Aorta (tissue), 5 donors: ENCODE measurements at regions not wholly inside any gene's neighbourhood (a gene's known extent, or its start where the extent isn't known, plus 50 kb on each side); places are given as distances from the start of the nearest gene placed in this dataset.
"Not testable (repeated sequence)": the region's sequence is repeated elsewhere in the genome, so short reads cannot be mapped to it uniquely, and the experiment has no call there.

Experiments used
- ATAC-seq: fragments of 200-7000 bp; cut with Tn5 transposase; one replicate; pipeline ENCODE4 v1.9.1; 2022; ENCODE audit warnings: moderate library complexity; ENCODE audit not compliant: low FRiP score
- DNase-seq, 2 donors: peaks; one replicate each; pipeline ENCODE4 v3.0.0-alpha.2; 2020
- H3K27ac ChIP-seq, 2 donors: one replicate each; pipeline ENCODE4 v1.5.1; 2013; ENCODE audit warnings: low read length in 2 of 2, mild to moderate bottlenecking in 2 of 2, moderate library complexity in 2 of 2, control low read depth in 1 of 2, inconsistent platforms in 1 of 2, low read depth in 1 of 2
- H3K27me3 ChIP-seq, 2 donors: one replicate each; pipeline ENCODE4 v1.6.1; 2013; ENCODE audit warnings: control low read depth in 1 of 2, low read length in 1 of 2, mild to moderate bottlenecking in 1 of 2, moderate library complexity in 1 of 2; ENCODE audit not compliant: insufficient read depth in 2 of 2, control insufficient read depth in 1 of 2
- H3K36me3 ChIP-seq, 2 donors: one replicate each; pipeline ENCODE4 v1.6.1; 2013; ENCODE audit warnings: control low read depth in 1 of 2, low read length in 1 of 2, mild to moderate bottlenecking in 1 of 2; ENCODE audit not compliant: insufficient read depth in 2 of 2, control insufficient read depth in 1 of 2
- H3K4me1 ChIP-seq, 2 donors: one replicate each; pipeline ENCODE4 v1.6.1; 2013; ENCODE audit warnings: low read length in 2 of 2, control low read depth in 1 of 2, mild to moderate bottlenecking in 1 of 2, moderate library complexity in 1 of 2; ENCODE audit not compliant: insufficient read depth in 2 of 2, control insufficient read depth in 1 of 2
- H3K4me3 ChIP-seq, 2 donors: one replicate each; pipeline ENCODE4 v1.5.1; 2013; ENCODE audit warnings: low read length in 2 of 2, control low read depth in 1 of 2, mild to moderate bottlenecking in 1 of 2
- H3K9me3 ChIP-seq: one replicate; pipeline ENCODE4 v1.6.1; 2013; ENCODE audit warnings: mild to moderate bottlenecking, low read length; ENCODE audit not compliant: control insufficient read depth
- WGBS, 2 donors: extraction: QIAGEN DNeasy Blood & Tissue Kit; methylation state at CpG; one replicate each; pipeline ENCODE4 v1.1.7; 2013; 5-methylcytosine and 5-hydroxymethylcytosine counted together
- intact Hi-C, 2 donors: fragments of 100-400 bp; cut with DNase I; formaldehyde crosslinking; loops; one replicate each; pipeline versions ENCODE4 v1.14.2 to v1.15.0; 2022
- donor health status: healthy with polysubstance abuse.
- donor health status: Bipolar disorder and iron deficiency.
- donor health status: DM: no; HTN: no; CAD: no.
- donor health status: DM: no; HTN: no; CAD: no.
- donor health status: DM: yes; HTN: yes; CAD: no.

DNA sequence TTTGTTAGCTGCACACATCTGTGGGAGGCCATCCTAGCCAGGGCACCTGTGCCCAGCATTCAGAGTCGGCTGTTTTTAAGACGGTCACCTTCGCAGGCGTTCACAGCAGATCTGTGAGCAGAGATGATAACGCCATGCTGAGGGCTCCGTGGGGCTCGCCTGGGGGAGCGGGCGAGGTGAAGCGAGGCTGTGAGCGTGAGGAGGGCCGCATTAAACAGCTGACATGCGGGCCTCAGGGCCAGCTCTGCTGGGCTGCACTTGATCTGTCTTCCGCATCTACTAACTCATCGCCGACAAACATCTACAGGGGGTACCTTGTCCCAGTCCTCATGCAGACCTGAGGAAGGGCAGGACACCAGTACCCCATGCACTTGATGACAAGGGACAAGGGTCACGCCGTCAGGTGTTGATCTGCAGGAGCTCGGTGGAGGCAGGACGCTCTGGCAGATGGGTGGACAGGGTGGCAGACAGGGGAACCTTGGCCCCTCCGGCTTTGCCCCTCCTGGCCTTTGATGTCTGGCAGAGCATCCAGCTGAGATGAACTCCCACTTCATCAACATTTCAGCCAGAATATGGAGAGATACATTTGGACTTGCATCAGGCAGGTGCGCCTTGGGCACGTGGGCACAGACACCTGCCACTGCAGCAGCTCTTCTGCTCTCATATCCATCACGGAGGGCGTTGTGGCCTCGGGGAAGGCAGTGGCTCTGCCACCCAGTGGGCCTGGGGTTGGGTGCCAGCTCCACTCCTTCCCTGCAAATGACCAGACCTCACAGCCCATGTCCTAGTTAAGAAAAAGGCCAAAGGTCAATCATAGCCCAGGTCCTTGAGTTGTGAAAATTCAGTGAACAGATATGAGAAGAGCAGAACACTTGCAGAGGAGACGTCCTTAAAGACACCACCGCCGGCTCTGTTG lies 822.9 kb downstream of the BRD1 start:
- intact Hi-C loops: no loop called here
- ATAC-seq (no peak), DNase-seq (peak in 1 of 2 donors; percentile 65)
- WGBS, 2 donors: 93 to 95% methylated on average over 29 of the region's 29 CpGs
- H3K4me3 ChIP-seq: no peak overlapping the region
- H3K27me3 ChIP-seq: no peaks in the 10 kb centered on the region
- H3K4me1 ChIP-seq: no peaks in the 10 kb centered on the region
- no peak overlapping the region for H3K27ac ChIP-seq
- peaks cover 3% of the 10 kb centered on the region for H3K9me3 ChIP-seq
- H3K36me3 ChIP-seq: no peaks in the 10 kb centered on the region

- not testable (repeated sequence) for H3K4me3 ChIP-seq
- DNase-seq: peak in 1 of 2 donors; percentile 39
- WGBS, 2 donors: 96 to 97% methylated on average over 13 to 14 of the region's 14 CpGs
Observed at GRCh38 chr22:48997605-48998004, 830.1 kb downstream of the BRD1 start.

GRCh38 chr22:48993655-48994054 lies 834.0 kb downstream of the BRD1 start:
- DNase-seq: peak in 1 of 2 donors; percentile 25
- intact Hi-C loops: no loop called here
- 71 to 80% methylated on average over 5 of the region's 5 CpGs for WGBS, 2 donors
- Histone ChIP-seq H3K4me1 (no peaks in the 10 kb centered on the region), H3K4me3 (no peak overlapping the region), H3K36me3 (no peaks in the 10 kb centered on the region), H3K9me3 (peaks cover 3% of the 10 kb centered on the region), H3K27ac (no peak overlapping the region), H3K27me3 (no peaks in the 10 kb centered on the region)
- no peak for ATAC-seq

More at GRCh38 chr22:48997605-48998004, 830.1 kb downstream of the BRD1 start:
- intact Hi-C loops, H3K27ac ChIP-seq, H3K4me1 ChIP-seq, H3K36me3 ChIP-seq, ATAC-seq, H3K27me3 ChIP-seq, H3K9me3 ChIP-seq: not testable (repeated sequence)

GRCh38 chr22:48984639-48985038 lies 843.0 kb downstream of the BRD1 start:
- no peaks in the 10 kb centered on the region for H3K27me3 ChIP-seq
- DNase-seq: peak in 1 of 2 donors; percentile 59

GRCh38 chr22:48982321-48982905 lies 845.3 kb downstream of the BRD1 start:
- Histone ChIP-seq H3K27me3 (no peaks in the 10 kb centered on the region), H3K4me3 (no peak overlapping the region), H3K27ac (no peak overlapping the region), H3K9me3 (no peaks in the 10 kb centered on the region), H3K4me1 (no peaks in the 10 kb centered on the region), H3K36me3 (no peaks in the 10 kb centered on the region)
- intact Hi-C loops: no loop called here
- ATAC-seq (no peak), DNase-seq (peak in 1 of 2 donors; percentile 57)
- WGBS, 2 donors: 81 to 83% methylated on average over 10 of the region's 10 CpGs

More at GRCh38 chr22:48984639-48985038, 843.0 kb downstream of the BRD1 start:
- Histone ChIP-seq H3K4me1 (no peaks in the 10 kb centered on the region), H3K36me3 (no peaks in the 10 kb centered on the region), H3K9me3 (no peaks in the 10 kb centered on the region), H3K4me3 (no peak overlapping the region), H3K27ac (no peak overlapping the region)
- intact Hi-C loops: no loop called here
- ATAC-seq: no peak
- 86 to 89% methylated on average over 14 of the region's 14 CpGs for WGBS, 2 donors

DNA sequence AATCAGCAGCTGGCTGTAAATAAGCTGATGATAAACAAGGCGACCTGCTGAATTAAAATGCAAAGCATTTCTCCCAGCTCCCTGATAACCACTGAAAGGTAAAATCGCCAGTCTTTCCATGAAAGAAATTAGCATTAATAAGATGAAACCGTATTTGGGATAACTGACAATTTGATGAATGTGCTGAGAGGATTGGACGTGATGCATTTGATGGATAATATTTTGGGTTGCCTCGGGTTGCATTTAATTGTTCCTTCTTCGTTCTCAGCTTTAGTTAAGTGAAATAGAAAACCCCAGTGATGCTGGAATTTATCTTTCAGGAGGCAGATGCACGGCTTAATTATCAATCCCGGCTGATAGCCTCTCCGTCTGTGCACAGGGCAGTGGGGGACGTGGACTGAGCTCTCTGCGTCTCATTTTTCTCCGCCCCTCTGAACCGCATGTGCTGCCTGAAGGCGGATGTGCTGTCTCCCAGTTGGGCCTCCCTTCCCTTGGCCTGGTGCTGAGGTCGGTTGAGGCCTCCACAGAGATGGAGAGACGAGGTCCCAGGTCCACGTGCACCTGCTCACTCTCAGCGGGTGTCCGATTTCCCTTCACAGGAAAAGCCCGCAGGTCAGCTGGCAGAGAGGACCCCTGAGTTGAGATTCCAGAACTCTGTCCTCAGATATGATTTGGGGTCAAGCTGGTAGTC lies 846.2 kb downstream of the BRD1 start:
- intact Hi-C loops: no loop called here
- Histone ChIP-seq H3K36me3 (no peaks in the 10 kb centered on the region), H3K27ac (no peak overlapping the region), H3K4me3 (no peak overlapping the region), H3K27me3 (no peaks in the 10 kb centered on the region), H3K9me3 (no peaks in the 10 kb centered on the region), H3K4me1 (no peaks in the 10 kb centered on the region)
- DNase-seq (peak in 1 of 2 donors; percentile 49), ATAC-seq (no peak)
- 92 to 96% methylated on average over 20 of the region's 20 CpGs for WGBS, 2 donors

DNA sequence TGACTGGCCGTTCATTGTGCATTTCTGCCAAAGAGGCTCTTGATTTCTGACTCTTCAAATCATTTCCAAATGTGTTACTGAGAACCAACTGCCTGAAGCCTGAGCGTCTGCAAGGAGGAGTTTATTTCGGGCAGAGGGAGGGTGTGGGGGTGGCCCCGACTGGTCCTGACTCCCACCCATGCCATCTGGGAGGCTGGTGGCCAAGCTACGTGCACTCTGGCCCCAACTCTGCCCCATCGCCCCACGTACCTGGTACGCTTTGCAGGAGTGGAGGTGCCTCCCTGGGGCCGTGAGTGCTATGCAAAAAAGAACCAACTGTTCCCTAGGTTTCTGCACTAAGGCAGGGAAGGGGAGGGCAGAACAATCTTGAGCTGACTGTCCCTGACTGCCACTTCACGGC lies 846.8 kb downstream of the BRD1 start:
- ATAC-seq (no peak), DNase-seq (no peak)
- Histone ChIP-seq H3K4me1 (no peaks in the 10 kb centered on the region), H3K9me3 (no peaks in the 10 kb centered on the region), H3K27ac (no peak overlapping the region), H3K27me3 (no peaks in the 10 kb centered on the region), H3K36me3 (no peaks in the 10 kb centered on the region), H3K4me3 (no peak overlapping the region)
- 86 to 87% methylated on average over 10 of the region's 10 CpGs for WGBS, 2 donors
- intact Hi-C loops: no loop called here

DNA sequence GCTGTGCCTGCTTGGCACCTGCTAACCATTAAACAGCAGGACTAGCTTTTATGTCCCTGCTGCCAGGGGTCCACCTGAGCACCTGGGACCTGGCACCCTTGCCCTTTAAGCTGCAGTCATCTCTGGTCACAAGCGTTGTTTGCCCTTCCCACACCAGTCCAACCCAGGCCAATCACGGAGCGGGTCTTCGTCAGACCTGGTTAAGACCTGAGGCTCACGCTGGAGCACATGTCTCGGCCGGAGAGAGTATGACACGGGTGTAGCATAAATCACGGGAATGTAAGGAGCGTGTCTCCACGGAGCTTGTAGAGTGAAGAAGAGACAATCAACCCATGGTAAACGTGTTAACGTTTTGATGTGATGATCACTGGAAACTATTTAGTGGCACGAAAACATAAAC lies 847.3 kb downstream of the BRD1 start:
- DNase-seq (no peak), ATAC-seq (no peak)
- Histone ChIP-seq H3K36me3 (no peaks in the 10 kb centered on the region), H3K9me3 (no peaks in the 10 kb centered on the region), H3K4me1 (no peaks in the 10 kb centered on the region), H3K27ac (no peak overlapping the region), H3K27me3 (no peaks in the 10 kb centered on the region), H3K4me3 (no peak overlapping the region)
- WGBS, 2 donors: 95% methylated on average over 14 of the region's 14 CpGs
- intact Hi-C loops: no loop called here
